ENCODE measurements at regions not wholly inside any gene's neighbourhood (a gene's known extent, or its start where the extent isn't known, plus 50 kb on each side); places are given as distances from the start of the nearest gene placed in this dataset.

DNA sequence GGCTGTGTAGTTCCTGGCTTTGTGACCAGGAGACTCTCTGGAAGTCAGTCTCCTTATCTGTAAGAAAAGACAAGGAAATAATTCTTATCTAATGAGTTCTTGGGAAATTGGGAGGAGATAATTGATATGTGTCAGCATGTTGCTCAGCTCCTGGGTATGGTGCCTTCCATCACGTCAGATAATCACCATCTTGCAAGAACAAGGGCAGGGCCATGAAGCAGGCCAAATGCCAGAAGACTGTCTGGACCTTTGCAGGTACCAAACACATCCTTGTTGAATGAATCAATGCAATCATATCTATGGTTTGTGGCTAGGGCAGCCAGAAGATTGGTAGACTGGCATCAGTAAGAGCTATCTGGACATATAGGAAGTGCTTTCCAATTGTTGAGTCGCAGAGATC, 473.5 kb downstream of the TNS1 start:
- TF ChIP-seq, protein P1, sequence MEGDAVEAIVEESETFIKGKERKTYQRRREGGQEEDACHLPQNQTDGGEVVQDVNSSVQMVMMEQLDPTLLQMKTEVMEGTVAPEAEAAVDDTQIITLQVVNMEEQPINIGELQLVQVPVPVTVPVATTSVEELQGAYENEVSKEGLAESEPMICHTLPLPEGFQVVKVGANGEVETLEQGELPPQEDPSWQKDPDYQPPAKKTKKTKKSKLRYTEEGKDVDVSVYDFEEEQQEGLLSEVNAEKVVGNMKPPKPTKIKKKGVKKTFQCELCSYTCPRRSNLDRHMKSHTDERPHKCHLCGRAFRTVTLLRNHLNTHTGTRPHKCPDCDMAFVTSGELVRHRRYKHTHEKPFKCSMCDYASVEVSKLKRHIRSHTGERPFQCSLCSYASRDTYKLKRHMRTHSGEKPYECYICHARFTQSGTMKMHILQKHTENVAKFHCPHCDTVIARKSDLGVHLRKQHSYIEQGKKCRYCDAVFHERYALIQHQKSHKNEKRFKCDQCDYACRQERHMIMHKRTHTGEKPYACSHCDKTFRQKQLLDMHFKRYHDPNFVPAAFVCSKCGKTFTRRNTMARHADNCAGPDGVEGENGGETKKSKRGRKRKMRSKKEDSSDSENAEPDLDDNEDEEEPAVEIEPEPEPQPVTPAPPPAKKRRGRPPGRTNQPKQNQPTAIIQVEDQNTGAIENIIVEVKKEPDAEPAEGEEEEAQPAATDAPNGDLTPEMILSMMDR (IDR thresholded peaks at IDR 0.05; ENCODE audit: control extremely low read depth, extremely low read depth), result no peak
- H3K9ac ChIP-seq (ENCODE audit: insufficient read depth in 1 of 2, low read length in 2 of 2), result no peak overlapping the region
- H3K36me3 ChIP-seq (ENCODE audit: control insufficient read depth in 4 of 4, insufficient read depth in 4 of 4, low read length in 4 of 4), result no peaks in the 10 kb centered on the region
- DNase-seq (no peak), ATAC-seq (ENCODE audit: insufficient read depth, low FRiP score) (no peak)
- no peak overlapping the region for H3K27ac ChIP-seq (ENCODE audit: low read depth in 1 of 2, low read length in 1 of 2)
- H3K4me1 ChIP-seq (ENCODE audit: control insufficient read depth in 5 of 5, insufficient read depth in 5 of 5, low read length in 5 of 5), result peaks cover 0 to 1% (median 0%) of the 10 kb centered on the region in 5 donors
- 85 to 100% methylated on average over 2 of the region's 2 CpGs for WGBS, 2 donors
- H3K27me3 ChIP-seq (ENCODE audit: control insufficient read depth in 3 of 3, insufficient read depth in 3 of 3, low read length in 2 of 3), result no peaks in the 10 kb centered on the region
- H3K4me3 ChIP-seq, result no peak overlapping the region
- no peaks in the 10 kb centered on the region for H3K9me3 ChIP-seq (ENCODE audit: control insufficient read depth in 4 of 4, insufficient read depth in 3 of 4, low read length in 3 of 4)

DNA sequence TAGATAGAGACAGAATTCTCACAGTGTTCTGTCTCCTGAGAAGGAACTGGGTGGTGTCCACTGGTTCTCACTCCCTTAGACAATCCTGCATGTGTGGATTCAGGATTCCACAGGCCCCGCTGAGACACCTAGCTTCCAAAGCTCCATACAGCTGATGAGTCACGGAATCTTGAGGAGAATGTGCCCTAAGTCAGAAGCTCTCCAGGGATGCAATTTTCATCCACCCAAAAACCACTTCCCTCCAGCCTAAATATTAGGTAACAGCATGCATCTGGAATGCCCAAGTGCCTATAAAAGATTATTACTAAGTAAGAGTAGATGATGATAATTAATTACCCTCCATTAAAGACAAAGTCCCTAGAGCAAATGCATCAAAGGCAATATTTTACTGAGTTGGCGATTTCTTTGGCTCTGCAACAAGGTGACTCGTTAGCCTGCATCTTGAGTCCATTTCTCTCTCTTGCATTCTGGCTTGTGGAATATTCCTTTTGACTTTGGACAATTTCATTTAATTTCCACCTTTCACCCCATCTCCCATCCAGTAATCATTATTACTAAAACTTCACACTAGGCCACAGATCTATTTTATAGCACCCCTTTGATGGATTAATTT, 475.1 kb downstream of the TNS1 start:
- TF ChIP-seq, protein P1 (IDR thresholded peaks at IDR 0.05; ENCODE audit: control extremely low read depth, extremely low read depth), result no peak
- Histone ChIP-seq H3K9me3 (ENCODE audit: control insufficient read depth in 4 of 4, insufficient read depth in 3 of 4, low read length in 3 of 4) (no peaks in the 10 kb centered on the region), H3K9ac (ENCODE audit: insufficient read depth in 1 of 2, low read length in 2 of 2) (no peak overlapping the region), H3K4me3 (no peak overlapping the region), H3K4me1 (ENCODE audit: control insufficient read depth in 5 of 5, insufficient read depth in 5 of 5, low read length in 5 of 5) (peaks cover 0 to 12% (median 1%) of the 10 kb centered on the region in 5 donors), H3K27ac (ENCODE audit: low read depth in 1 of 2, low read length in 1 of 2) (no peak overlapping the region), H3K27me3 (ENCODE audit: control insufficient read depth in 3 of 3, insufficient read depth in 3 of 3, low read length in 2 of 3) (no peaks in the 10 kb centered on the region), H3K36me3 (ENCODE audit: control insufficient read depth in 4 of 4, insufficient read depth in 4 of 4, low read length in 4 of 4) (no peaks in the 10 kb centered on the region)
- ATAC-seq (ENCODE audit: insufficient read depth, low FRiP score) (no peak), DNase-seq (no peak)
- 94 to 97% methylated on average over 4 of the region's 4 CpGs for WGBS, 2 donors

DNA sequence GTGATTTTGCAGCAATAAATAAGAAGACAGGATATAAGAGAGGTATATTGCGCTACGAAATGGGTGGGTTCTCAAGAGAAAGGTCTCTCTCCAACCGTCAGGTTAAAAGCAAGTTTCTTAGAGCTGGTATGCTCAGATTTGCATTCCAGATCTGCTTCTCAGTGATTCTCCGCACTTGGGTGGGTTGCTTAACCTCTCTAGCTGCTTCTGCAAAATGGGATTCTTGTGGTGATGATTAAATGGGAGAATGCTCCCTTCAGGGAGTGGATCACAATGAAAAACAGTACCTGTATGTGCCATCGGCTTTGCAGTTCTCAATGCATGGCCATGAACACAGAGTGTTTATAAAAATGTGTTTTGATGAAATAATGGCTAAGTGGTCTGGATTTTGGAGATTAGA, 477.7 kb downstream of the TNS1 start:
- no peak for DNase-seq
- Histone ChIP-seq H3K9ac (ENCODE audit: insufficient read depth in 1 of 2, low read length in 2 of 2) (no peak overlapping the region), H3K27ac (ENCODE audit: low read depth in 1 of 2, low read length in 1 of 2) (no peak overlapping the region), H3K27me3 (ENCODE audit: control insufficient read depth in 3 of 3, insufficient read depth in 3 of 3, low read length in 2 of 3) (no peaks in the 10 kb centered on the region), H3K9me3 (ENCODE audit: control insufficient read depth in 4 of 4, insufficient read depth in 3 of 4, low read length in 3 of 4) (no peaks in the 10 kb centered on the region), H3K4me1 (ENCODE audit: control insufficient read depth in 5 of 5, insufficient read depth in 5 of 5, low read length in 5 of 5) (peaks cover 0 to 12% (median 0%) of the 10 kb centered on the region in 5 donors), H3K4me3 (no peak overlapping the region), H3K36me3 (ENCODE audit: control insufficient read depth in 4 of 4, insufficient read depth in 4 of 4, low read length in 4 of 4) (no peaks in the 10 kb centered on the region)
- WGBS, 2 donors, result 95 to 96% methylated on average over 5 of the region's 5 CpGs
- ATAC-seq (ENCODE audit: insufficient read depth, low FRiP score), result no peak
- TF ChIP-seq, protein P1 (IDR thresholded peaks at IDR 0.05; ENCODE audit: control extremely low read depth, extremely low read depth), result no peak

DNA sequence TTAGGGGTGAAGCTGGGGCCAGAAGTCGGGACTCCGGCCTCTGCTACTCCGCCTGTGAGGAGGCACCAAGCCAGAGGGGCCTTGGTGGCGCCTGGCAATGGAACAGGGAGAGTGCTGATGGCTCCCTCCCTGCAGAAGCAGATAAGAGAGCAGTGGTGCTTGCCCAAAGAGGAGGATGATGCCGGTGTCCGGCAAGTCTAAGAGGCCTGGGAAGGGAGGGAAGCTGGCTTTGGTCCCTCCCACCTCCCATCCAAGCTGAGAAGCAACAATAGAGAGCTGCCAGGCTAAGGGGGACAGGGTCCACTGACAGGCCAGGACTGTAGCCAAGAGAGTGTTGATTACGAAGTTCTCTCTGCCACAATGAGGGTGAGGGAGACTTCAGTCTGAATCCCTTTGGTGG, 479.5 kb downstream of the TNS1 start:
- 82 to 90% methylated on average over 7 of the region's 7 CpGs for WGBS, 2 donors
- Histone ChIP-seq H3K27ac (ENCODE audit: low read depth in 1 of 2, low read length in 1 of 2) (no peak overlapping the region), H3K4me1 (ENCODE audit: control insufficient read depth in 5 of 5, insufficient read depth in 5 of 5, low read length in 5 of 5) (peaks cover 0 to 12% (median 0%) of the 10 kb centered on the region in 5 donors), H3K9me3 (ENCODE audit: control insufficient read depth in 4 of 4, insufficient read depth in 3 of 4, low read length in 3 of 4) (no peaks in the 10 kb centered on the region), H3K27me3 (ENCODE audit: control insufficient read depth in 3 of 3, insufficient read depth in 3 of 3, low read length in 2 of 3) (no peaks in the 10 kb centered on the region), H3K36me3 (ENCODE audit: control insufficient read depth in 4 of 4, insufficient read depth in 4 of 4, low read length in 4 of 4) (no peaks in the 10 kb centered on the region), H3K4me3 (no peak overlapping the region), H3K9ac (ENCODE audit: insufficient read depth in 1 of 2, low read length in 2 of 2) (no peak overlapping the region)
- TF ChIP-seq, protein P1 (IDR thresholded peaks at IDR 0.05; ENCODE audit: control extremely low read depth, extremely low read depth), result no peak
- DNase-seq, result peak; percentile 79 to 91 (median 91)
- ATAC-seq (ENCODE audit: insufficient read depth, low FRiP score), result no peak
